ENCODE measurements at regions not wholly inside any gene's neighbourhood (a gene's known extent, or its start where the extent isn't known, plus 50 kb on each side); places are given as distances from the start of the nearest gene placed in this dataset.

- Histone ChIP-seq H3K4me1 (ENCODE audit: insufficient read depth) (no peaks in the 10 kb centered on the region), H3K9me3 (no peaks in the 10 kb centered on the region), H3K4me3 (no peak overlapping the region), H3K27ac (no peak overlapping the region), H3K27me3 (no peaks in the 10 kb centered on the region), H3K36me3 (no peaks in the 10 kb centered on the region)
- intact Hi-C loops (cut with DNase I): no loop called here
- 72 to 89% (median 83%) methylated on average over 1 of the region's 1 CpG for WGBS, 3 donors
- TF ChIP-seq POLR2A (IDR thresholded peaks at IDR 0.05) (no peak), CTCF (IDR thresholded peaks at IDR 0.05) (no peak)
- DNase-seq: no peak
These were observed 470.7 kb upstream of the AKR1E2 start for GRCh38 chr10:4355350-4355749.

GRCh38 chr10:4354382-4354812 is 471.6 kb upstream of the AKR1E2 start:
- Histone ChIP-seq H3K27me3 (no peaks in the 10 kb centered on the region), H3K27ac (no peak overlapping the region)
- intact Hi-C loops (cut with DNase I): no loop called here

GRCh38 chr10:4353964-4354363 is 472.0 kb upstream of the AKR1E2 start:
- no peaks in the 10 kb centered on the region for H3K36me3 ChIP-seq
- DNase-seq: no peak
- 0 to 2% (median 1%) methylated on average over 1 of the region's 1 CpG for WGBS, 3 donors
- H3K4me3 ChIP-seq: no peak overlapping the region
- H3K27ac ChIP-seq: no peak overlapping the region
- intact Hi-C loops (cut with DNase I): no loop called here
- TF ChIP-seq EP300 (IDR thresholded peaks at IDR 0.05): no peak
- no peak for TF ChIP-seq POLR2A (IDR thresholded peaks at IDR 0.05)
- no peaks in the 10 kb centered on the region for H3K4me1 ChIP-seq (ENCODE audit: insufficient read depth)
- no peaks in the 10 kb centered on the region for H3K9me3 ChIP-seq
- no peaks in the 10 kb centered on the region for H3K27me3 ChIP-seq

More at GRCh38 chr10:4354382-4354812, 471.6 kb upstream of the AKR1E2 start:
- Histone ChIP-seq H3K4me3 (no peak overlapping the region), H3K36me3 (no peaks in the 10 kb centered on the region), H3K9me3 (no peaks in the 10 kb centered on the region), H3K4me1 (ENCODE audit: insufficient read depth) (no peaks in the 10 kb centered on the region)
- WGBS, 3 donors: 67 to 75% (median 73%) methylated on average over 7 of the region's 7 CpGs
- no peak for DNase-seq
- TF ChIP-seq EP300 (IDR thresholded peaks at IDR 0.05): no peak
- TF ChIP-seq CTCF (IDR thresholded peaks at IDR 0.05): no peak
- no peak for TF ChIP-seq POLR2A (IDR thresholded peaks at IDR 0.05)

GRCh38 chr10:4353059-4353655 is 472.9 kb upstream of the AKR1E2 start:
- no peaks in the 10 kb centered on the region for H3K36me3 ChIP-seq
- no peak for DNase-seq
- no peaks in the 10 kb centered on the region for H3K9me3 ChIP-seq
- no peaks in the 10 kb centered on the region for H3K27me3 ChIP-seq
- H3K4me1 ChIP-seq (ENCODE audit: insufficient read depth): no peaks in the 10 kb centered on the region
- 41 to 48% (median 42%) methylated on average over 11 of the region's 11 CpGs for WGBS, 3 donors
- no peak overlapping the region for H3K4me3 ChIP-seq
- H3K27ac ChIP-seq: no peak overlapping the region
- intact Hi-C loops (cut with DNase I): no loop called here
- no peak for TF ChIP-seq CTCF (IDR thresholded peaks at IDR 0.05)
- TF ChIP-seq POLR2A (IDR thresholded peaks at IDR 0.05): no peak
- TF ChIP-seq EP300 (IDR thresholded peaks at IDR 0.05): no peak

GRCh38 chr10:4352414-4352961 is 473.5 kb upstream of the AKR1E2 start:
- no peaks in the 10 kb centered on the region for H3K36me3 ChIP-seq
- H3K4me3 ChIP-seq: no peak overlapping the region
- H3K9me3 ChIP-seq: no peaks in the 10 kb centered on the region
- H3K27me3 ChIP-seq: no peaks in the 10 kb centered on the region
- intact Hi-C loops (cut with DNase I): no loop called here
- no peak for TF ChIP-seq EP300 (IDR thresholded peaks at IDR 0.05)
- TF ChIP-seq POLR2A (IDR thresholded peaks at IDR 0.05): no peak
- TF ChIP-seq CTCF (IDR thresholded peaks at IDR 0.05): no peak
- DNase-seq: peak in 1 of 5 donors; percentile 20
- H3K4me1 ChIP-seq (ENCODE audit: insufficient read depth): no peaks in the 10 kb centered on the region
- 58 to 64% (median 58%) methylated on average over 7 of the region's 7 CpGs for WGBS, 3 donors
- H3K27ac ChIP-seq: no peak overlapping the region
